BLaER1 (cell line): ENCODE measurements at regions not wholly inside any gene's neighbourhood (a gene's known extent, or its start where the extent isn't known, plus 50 kb on each side); places are given as distances from the start of the nearest gene placed in this dataset.

Source experiments
- H3K27ac ChIP-seq: shearing (Covaris generic); formaldehyde crosslinking; 2 replicates; pipeline ENCODE4 v1.8.1; 2022
- H3K27me3 ChIP-seq: shearing (Covaris generic); formaldehyde crosslinking; 2 replicates; pipeline ENCODE4 v1.8.1; 2022
- H3K36me3 ChIP-seq: shearing (Covaris generic); formaldehyde crosslinking; 2 replicates; pipeline ENCODE4 v1.8.1; 2022
- H3K4me1 ChIP-seq: shearing (Covaris generic); formaldehyde crosslinking; 2 replicates; pipeline ENCODE4 v1.8.1; 2022
- H3K4me2 ChIP-seq: shearing (Covaris generic); formaldehyde crosslinking; 2 replicates; pipeline ENCODE4 v1.8.1; 2022
- H3K4me3 ChIP-seq: shearing (Covaris generic); formaldehyde crosslinking; 2 replicates; pipeline ENCODE4 v1.8.1; 2022
- H3K9ac ChIP-seq: shearing (Covaris generic); formaldehyde crosslinking; 2 replicates; pipeline ENCODE4 v1.8.1; 2022
- H3K9me3 ChIP-seq: shearing (Covaris generic); formaldehyde crosslinking; 2 replicates; pipeline ENCODE4 v1.8.1; 2022
- H4K20me1 ChIP-seq: shearing (Covaris generic); formaldehyde crosslinking; 2 replicates; pipeline ENCODE4 v1.8.1; 2022
- Cebpa-rat ChIP-seq: shearing (Covaris generic); IDR thresholded peaks from 2 replicates; pipeline ENCODE4 v1.8.1; 2022

DNA sequence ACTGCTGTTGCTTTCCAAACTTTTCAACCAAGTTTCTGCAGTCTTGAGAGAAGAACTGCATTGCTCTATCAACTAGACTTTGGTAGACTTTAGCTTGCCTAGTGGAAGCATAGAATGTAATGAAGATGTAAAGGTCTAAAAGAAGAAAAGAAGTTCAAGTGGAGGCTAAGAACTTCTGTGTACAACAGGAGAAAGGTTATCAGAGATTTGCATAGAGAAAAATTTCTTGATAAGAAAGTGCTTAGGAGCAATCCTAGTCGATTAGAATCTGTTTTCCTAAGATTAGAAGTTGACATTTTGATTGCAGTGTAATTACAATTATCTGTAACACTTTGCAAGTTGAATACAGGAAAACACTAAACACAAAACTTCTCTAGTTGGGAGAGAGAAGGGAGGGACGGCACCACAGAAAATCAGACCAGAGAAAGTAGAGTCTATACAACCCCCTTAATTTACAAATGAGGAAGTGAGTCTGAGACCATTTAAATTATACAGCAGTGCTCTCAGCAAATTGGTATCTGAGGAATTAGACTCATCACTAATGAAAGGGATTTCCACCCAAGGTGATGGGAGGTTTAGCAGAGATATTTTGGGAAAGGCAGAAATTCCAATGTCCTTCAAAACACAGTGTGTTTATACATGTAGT lies 194.3 kb upstream of the MARCKS start:
- no peak overlapping the region for H3K27ac ChIP-seq
- H4K20me1 ChIP-seq: no peaks in the 10 kb centered on the region
- TF ChIP-seq Cebpa-rat: no peak
- no peak overlapping the region for H3K9ac ChIP-seq
- no peaks in the 10 kb centered on the region for H3K9me3 ChIP-seq
- H3K27me3 ChIP-seq: no peaks in the 10 kb centered on the region
- no peaks in the 10 kb centered on the region for H3K4me1 ChIP-seq
- no peak overlapping the region for H3K4me2 ChIP-seq
- H3K36me3 ChIP-seq: no peaks in the 10 kb centered on the region
- no peak overlapping the region for H3K4me3 ChIP-seq

DNA sequence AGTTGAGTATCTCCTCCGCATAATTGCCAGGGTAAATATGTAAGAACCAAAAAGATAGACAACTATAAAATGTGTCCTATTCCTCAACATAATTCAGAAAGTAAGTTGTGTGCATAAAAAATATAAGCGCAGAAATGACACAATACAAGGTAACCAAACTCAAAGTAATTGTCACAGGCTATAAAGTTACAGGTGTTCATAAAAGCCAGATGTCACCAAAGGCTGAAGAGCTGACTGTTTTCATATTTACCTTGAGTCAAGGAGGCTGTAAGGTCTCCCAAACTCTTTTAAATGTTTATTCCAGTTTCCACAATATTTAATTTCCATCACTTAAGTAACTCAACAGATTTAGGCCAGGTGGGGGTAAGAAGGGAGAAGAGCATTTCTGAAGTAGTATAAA lies 192.2 kb upstream of the MARCKS start:
- H3K9me3 ChIP-seq: no peaks in the 10 kb centered on the region
- H3K27ac ChIP-seq: no peak overlapping the region
- no peaks in the 10 kb centered on the region for H3K27me3 ChIP-seq
- no peaks in the 10 kb centered on the region for H3K36me3 ChIP-seq
- H3K4me1 ChIP-seq: no peaks in the 10 kb centered on the region
- H3K4me2 ChIP-seq: no peak overlapping the region
- no peaks in the 10 kb centered on the region for H4K20me1 ChIP-seq
- no peak overlapping the region for H3K9ac ChIP-seq
- TF ChIP-seq Cebpa-rat: no peak
- no peak overlapping the region for H3K4me3 ChIP-seq

DNA sequence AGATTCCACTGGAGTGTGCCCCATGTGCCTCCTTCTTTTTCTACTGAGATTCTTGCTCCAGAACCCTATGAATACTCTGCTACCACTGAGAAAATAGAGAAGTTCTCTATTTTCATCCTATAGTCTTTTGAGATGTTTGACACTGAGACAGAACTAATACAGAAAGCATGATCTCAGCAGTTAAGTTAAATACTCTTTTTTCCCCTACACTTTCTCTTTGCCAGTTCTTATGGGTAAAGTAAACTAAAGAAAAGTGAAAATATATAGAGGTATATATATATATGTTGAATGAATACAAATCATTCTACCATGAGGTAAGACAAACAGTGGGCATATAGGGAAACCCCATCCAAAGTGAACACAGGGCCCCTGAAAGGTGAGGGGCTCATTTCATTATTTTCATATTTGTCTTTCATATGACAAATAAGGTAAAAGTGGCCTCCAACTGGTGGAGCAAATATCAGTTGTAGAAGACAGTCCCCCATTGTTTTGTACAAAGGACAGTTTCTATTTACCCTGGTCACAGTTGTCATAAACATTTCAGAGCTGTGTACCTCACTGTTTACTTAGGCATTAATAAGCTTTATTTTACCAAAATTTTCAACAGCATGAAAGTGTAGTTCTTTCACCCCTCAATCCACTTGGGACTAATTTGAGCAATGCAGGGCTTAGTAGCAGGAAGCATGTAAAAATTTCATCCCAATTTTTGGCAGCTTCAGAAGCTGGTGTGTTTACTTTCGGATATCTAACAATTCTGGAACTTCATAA lies 188.3 kb upstream of the MARCKS start:
- Histone ChIP-seq H3K27me3 (no peaks in the 10 kb centered on the region), H3K4me3 (no peak overlapping the region), H3K27ac (no peak overlapping the region), H3K36me3 (no peaks in the 10 kb centered on the region), H3K4me1 (no peaks in the 10 kb centered on the region), H4K20me1 (no peaks in the 10 kb centered on the region), H3K9me3 (no peaks in the 10 kb centered on the region), H3K9ac (no peak overlapping the region), H3K4me2 (no peak overlapping the region)
- no peak for TF ChIP-seq Cebpa-rat

DNA sequence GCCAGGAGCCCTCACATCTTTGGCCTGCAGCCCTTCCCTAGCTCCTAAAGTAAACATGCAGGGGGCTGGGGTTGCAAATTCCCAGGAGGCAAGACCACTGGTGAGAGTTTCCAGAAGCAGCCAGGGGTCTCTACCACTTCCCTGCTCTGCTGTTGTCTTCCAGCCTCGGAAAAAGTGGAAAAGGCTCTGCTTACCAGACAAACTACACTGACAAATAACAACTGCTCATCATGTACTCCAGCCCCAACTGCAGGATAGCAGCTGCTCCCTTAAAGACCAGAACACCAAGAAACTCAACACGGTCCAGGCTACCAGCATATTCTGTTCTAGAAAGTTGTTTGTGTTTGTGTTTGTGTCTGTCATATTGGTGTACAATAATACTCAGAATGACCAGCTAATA lies 187.5 kb upstream of the MARCKS start:
- no peaks in the 10 kb centered on the region for H3K4me1 ChIP-seq
- TF ChIP-seq Cebpa-rat: no peak
- no peak overlapping the region for H3K4me2 ChIP-seq

DNA sequence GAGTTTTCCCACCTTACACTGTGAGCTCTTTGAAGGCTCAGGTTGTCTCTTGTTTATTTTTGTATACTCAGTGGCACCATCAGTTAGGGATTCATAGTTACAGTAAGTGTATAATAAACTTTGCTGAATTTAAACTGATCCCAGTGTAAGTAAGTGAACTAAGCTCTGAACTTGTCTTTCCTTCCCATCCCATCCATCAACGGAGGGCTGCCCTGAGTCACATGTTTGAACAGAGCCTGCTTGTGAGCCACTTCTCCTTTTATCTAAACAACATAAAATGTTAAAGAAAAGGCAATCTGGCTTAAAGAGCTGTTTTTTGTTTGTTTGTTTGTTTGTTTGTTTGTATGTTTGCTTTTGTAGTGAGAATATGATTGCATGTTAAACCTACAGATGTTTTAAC lies 185.7 kb upstream of the MARCKS start:
- Histone ChIP-seq H3K9ac (no peak overlapping the region), H3K4me1 (no peaks in the 10 kb centered on the region), H3K27me3 (no peaks in the 10 kb centered on the region), H3K27ac (no peak overlapping the region), H4K20me1 (no peaks in the 10 kb centered on the region), H3K36me3 (no peaks in the 10 kb centered on the region), H3K9me3 (no peaks in the 10 kb centered on the region), H3K4me3 (no peak overlapping the region), H3K4me2 (no peak overlapping the region)
- no peak for TF ChIP-seq Cebpa-rat

More for the DNA sequence above, 187.5 kb upstream of the MARCKS start:
- Histone ChIP-seq H3K27ac (no peak overlapping the region), H3K27me3 (no peaks in the 10 kb centered on the region), H3K36me3 (no peaks in the 10 kb centered on the region), H3K4me3 (no peak overlapping the region), H3K9ac (no peak overlapping the region), H3K9me3 (no peaks in the 10 kb centered on the region), H4K20me1 (no peaks in the 10 kb centered on the region)

DNA sequence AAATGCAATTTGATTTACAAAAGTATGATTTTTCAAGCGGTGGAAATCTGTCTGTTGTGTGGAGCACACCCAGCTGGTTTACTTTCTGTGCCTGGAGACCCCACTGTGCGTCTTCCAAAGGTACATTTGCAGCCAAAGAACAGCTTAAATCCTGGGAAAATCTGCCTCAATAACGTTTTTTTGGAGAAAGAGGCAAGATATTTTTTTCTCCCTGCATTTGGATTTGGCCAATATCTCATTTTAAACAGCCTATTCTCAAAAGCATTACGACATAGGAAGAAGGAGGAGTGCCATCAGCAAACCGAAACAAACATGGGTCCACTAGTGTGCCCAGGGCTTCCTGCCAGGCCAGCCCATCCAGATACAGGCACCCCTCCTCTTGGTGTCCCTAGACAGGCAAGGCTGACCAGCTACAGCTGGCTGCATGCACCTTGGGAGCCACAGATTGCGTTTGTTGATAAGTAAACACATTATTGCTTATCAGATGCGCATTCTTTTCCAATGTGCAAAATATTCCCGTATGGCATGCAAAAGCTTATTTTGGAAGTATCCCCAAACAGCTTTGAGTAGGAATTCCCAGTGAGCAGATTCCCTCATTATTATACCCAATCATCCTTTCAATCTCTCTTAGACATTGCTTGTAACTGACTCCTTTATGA lies 184.5 kb upstream of the MARCKS start:
- H3K27me3 ChIP-seq: no peaks in the 10 kb centered on the region
- H3K4me3 ChIP-seq: no peak overlapping the region
- TF ChIP-seq Cebpa-rat: no peak
- no peaks in the 10 kb centered on the region for H3K36me3 ChIP-seq
- H3K9me3 ChIP-seq: no peaks in the 10 kb centered on the region
- no peaks in the 10 kb centered on the region for H3K4me1 ChIP-seq
- H4K20me1 ChIP-seq: no peaks in the 10 kb centered on the region
- no peak overlapping the region for H3K4me2 ChIP-seq
- H3K9ac ChIP-seq: no peak overlapping the region
- H3K27ac ChIP-seq: no peak overlapping the region

DNA sequence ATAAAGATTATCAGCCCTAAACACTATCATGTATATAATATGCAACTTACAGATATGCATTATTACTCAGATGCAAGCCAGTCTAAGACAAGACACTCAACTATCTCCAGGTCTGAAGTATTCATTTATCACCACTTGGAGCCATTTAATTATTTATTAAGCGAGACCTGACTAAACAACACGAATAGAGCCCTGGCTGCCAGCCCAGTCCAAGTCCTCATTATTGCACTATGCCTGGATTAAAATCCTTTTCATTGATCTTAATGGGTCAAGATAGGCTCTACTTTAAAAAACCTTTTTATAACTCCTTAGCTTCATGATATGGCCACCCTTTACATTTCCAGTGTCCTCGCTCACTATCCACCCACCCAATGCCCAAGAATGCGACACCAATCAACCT lies 183.1 kb upstream of the MARCKS start:
- Histone ChIP-seq H3K9ac (no peak overlapping the region), H4K20me1 (no peaks in the 10 kb centered on the region), H3K4me1 (no peaks in the 10 kb centered on the region), H3K9me3 (no peaks in the 10 kb centered on the region), H3K4me3 (no peak overlapping the region), H3K36me3 (no peaks in the 10 kb centered on the region), H3K27me3 (no peaks in the 10 kb centered on the region), H3K4me2 (no peak overlapping the region), H3K27ac (no peak overlapping the region)
- TF ChIP-seq Cebpa-rat: no peak

DNA sequence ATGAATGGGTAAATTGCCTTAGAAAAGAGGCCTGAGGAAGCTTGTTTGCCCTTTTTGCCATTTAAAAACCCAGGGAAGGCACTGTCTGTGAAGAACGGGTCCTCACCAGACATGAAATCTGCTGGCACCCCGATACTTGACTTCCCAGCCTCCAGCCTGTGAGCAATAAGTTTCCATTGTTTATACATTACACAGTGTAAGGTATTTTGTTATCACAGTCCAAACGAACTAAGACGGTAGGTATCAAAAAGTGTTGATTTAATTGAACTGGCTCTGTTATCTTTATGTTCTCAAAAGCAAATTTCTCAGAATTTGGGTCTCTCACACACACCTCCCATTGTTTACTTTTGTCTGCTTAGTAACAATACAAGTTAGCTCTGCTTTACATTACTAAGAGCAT lies 181.1 kb upstream of the MARCKS start:
- Histone ChIP-seq H3K4me3 (no peak overlapping the region), H3K27ac (no peak overlapping the region), H3K4me2 (no peak overlapping the region), H3K4me1 (no peaks in the 10 kb centered on the region), H3K27me3 (no peaks in the 10 kb centered on the region), H3K9ac (no peak overlapping the region), H3K9me3 (no peaks in the 10 kb centered on the region), H3K36me3 (no peaks in the 10 kb centered on the region), H4K20me1 (no peaks in the 10 kb centered on the region)
- TF ChIP-seq Cebpa-rat: no peak

DNA sequence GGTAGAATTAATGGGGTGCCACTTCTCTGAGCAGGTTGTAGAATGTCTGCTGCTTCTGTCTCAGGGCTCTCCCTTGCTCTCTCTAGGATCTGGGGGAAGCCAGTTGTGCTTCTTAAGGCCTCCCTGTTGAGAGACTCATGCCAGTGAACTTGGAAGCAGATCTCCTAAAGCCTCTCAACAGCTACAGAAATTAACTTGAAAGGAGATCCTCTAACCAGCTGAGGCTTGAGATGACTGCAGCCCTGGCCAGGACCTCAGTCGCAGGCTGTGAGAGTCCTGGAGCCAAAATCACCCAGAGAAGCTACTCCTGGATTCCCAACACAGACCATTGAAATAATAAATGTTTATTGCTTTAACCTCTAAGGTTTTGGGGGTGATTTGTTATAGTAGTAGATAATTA lies 180.2 kb upstream of the MARCKS start:
- no peak for TF ChIP-seq Cebpa-rat
- H3K9me3 ChIP-seq: no peaks in the 10 kb centered on the region
- no peak overlapping the region for H3K4me3 ChIP-seq
- no peaks in the 10 kb centered on the region for H3K4me1 ChIP-seq
- H3K9ac ChIP-seq: no peak overlapping the region
- H3K27me3 ChIP-seq: no peaks in the 10 kb centered on the region
- no peak overlapping the region for H3K27ac ChIP-seq
- H3K36me3 ChIP-seq: no peaks in the 10 kb centered on the region
- H3K4me2 ChIP-seq: no peak overlapping the region
- no peaks in the 10 kb centered on the region for H4K20me1 ChIP-seq

DNA sequence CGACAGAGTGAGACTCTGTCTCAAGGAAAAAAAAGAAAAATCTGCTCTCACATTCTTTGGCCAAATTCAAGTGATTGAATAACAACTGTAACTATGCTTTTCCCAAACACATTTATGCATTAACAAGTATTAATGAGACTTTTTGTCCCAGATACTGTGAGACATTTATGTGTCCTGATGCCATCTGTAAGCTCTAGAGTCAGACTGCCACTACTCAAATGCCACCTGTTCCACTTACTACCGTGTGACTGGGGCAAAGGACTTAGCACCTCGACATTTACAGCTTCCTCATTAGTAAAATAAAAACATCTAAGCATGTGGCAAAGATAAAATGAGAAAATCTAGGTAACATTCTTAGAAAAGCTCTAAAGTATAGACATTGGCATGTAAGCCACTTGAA lies 178.1 kb upstream of the MARCKS start:
- no peaks in the 10 kb centered on the region for H3K36me3 ChIP-seq
- H3K9me3 ChIP-seq: no peaks in the 10 kb centered on the region
- TF ChIP-seq Cebpa-rat: no peak
- no peaks in the 10 kb centered on the region for H4K20me1 ChIP-seq
- H3K4me1 ChIP-seq: no peaks in the 10 kb centered on the region
- H3K9ac ChIP-seq: no peak overlapping the region
- no peak overlapping the region for H3K4me3 ChIP-seq
- no peak overlapping the region for H3K4me2 ChIP-seq
- no peak overlapping the region for H3K27ac ChIP-seq
- no peaks in the 10 kb centered on the region for H3K27me3 ChIP-seq
